ENCODE measurements at regions not wholly inside any gene's neighbourhood (a gene's known extent, or its start where the extent isn't known, plus 50 kb on each side); places are given as distances from the start of the nearest gene placed in this dataset.

- no peak for TF ChIP-seq CTCF (IDR thresholded peaks at IDR 0.05; ENCODE audit: low read depth, low read length)
- no peak overlapping the region for H3K4me3 ChIP-seq (ENCODE audit: low read depth, low read length)
These were observed 146.5 kb upstream of the FERMT1 start for GRCh38 chr20:6269168-6269873.

- TF ChIP-seq CTCF (IDR thresholded peaks at IDR 0.05; ENCODE audit: low read depth, low read length), result no peak
- H3K4me3 ChIP-seq (ENCODE audit: low read depth, low read length), result peak overlapping the region; percentile 41
These were observed 142.5 kb upstream of the FERMT1 start for GRCh38 chr20:6265204-6265904.

- no peak overlapping the region for H3K4me3 ChIP-seq (ENCODE audit: low read depth, low read length)
- no peak for TF ChIP-seq CTCF (IDR thresholded peaks at IDR 0.05; ENCODE audit: low read depth, low read length)
These were observed 130.6 kb upstream of the FERMT1 start for GRCh38 chr20:6253396-6253795.

GRCh38 chr20:6245436-6245835 lies 122.6 kb upstream of the FERMT1 start:
- no peak for TF ChIP-seq CTCF (IDR thresholded peaks at IDR 0.05; ENCODE audit: low read depth, low read length)

GRCh38 chr20:6241591-6241990 lies 118.8 kb upstream of the FERMT1 start:
- no peak overlapping the region for H3K4me3 ChIP-seq (ENCODE audit: low read depth, low read length)
- TF ChIP-seq CTCF (IDR thresholded peaks at IDR 0.05; ENCODE audit: low read depth, low read length), result no peak

More at GRCh38 chr20:6245436-6245835, 122.6 kb upstream of the FERMT1 start:
- H3K4me3 ChIP-seq (ENCODE audit: low read depth, low read length), result no peak overlapping the region

GRCh38 chr20:6240059-6240458 lies 117.2 kb upstream of the FERMT1 start:
- TF ChIP-seq CTCF (IDR thresholded peaks at IDR 0.05; ENCODE audit: low read depth, low read length), result no peak
- H3K4me3 ChIP-seq (ENCODE audit: low read depth, low read length), result no peak overlapping the region

- no peak for TF ChIP-seq CTCF (IDR thresholded peaks at IDR 0.05; ENCODE audit: low read depth, low read length)
These were observed 115.6 kb upstream of the FERMT1 start for GRCh38 chr20:6238421-6238820.

More at GRCh38 chr20:6238421-6238820, 115.6 kb upstream of the FERMT1 start:
- H3K4me3 ChIP-seq (ENCODE audit: low read depth, low read length), result no peak overlapping the region

Measured in WI38 (cell line).